HG03159 (cell line): ENCODE measurements at regions not wholly inside any gene's neighbourhood (a gene's known extent, or its start where the extent isn't known, plus 50 kb on each side); places are given as distances from the start of the nearest gene placed in this dataset.

ENCODE experiments used
- ATAC-seq: cut with Tn5 transposase; IDR thresholded peaks from one replicate; pipeline ENCODE4 v1.9.1; 2021; ENCODE audit warnings: mild to moderate bottlenecking, moderate library complexity; ENCODE audit not compliant: unreplicated experiment

DNA sequence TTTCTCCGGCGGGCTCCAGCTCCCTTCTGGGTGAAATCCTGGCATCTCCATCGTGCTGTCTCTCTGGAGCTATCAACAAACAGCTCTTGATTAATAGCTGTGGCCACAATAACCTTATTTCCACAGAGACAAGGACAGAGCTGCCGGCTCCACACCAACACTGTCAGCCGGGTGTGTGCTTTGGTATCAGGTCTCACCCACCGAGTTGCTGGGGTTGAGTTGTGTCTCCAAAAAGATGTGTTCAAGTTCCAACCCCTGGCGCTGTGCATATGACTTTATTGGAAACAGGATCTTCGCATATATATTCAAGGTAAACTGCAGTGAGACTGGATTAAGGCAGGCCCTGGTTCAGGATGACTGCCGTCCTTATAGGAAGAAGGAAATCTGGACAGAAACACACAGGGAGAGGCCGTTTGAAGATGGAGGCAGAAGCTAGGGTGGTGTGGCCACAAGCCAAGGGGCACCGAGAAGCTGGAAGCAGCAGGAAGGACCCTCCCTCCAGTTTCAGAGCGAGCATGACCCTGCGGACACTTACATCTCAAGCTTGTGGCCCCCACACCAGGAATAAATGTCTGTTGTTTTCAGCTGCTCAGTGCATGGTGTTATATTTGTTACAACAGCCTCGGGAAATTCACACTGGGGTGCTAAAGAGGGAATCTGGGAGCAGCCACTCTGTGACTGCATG lies 88.4 kb upstream of the TMPRSS2 start:
- ATAC-seq = no peak

GRCh38 chr21:41594268-41594667 lies 86.3 kb upstream of the TMPRSS2 start:
- ATAC-seq = no peak

- ATAC-seq = no peak
Observed at GRCh38 chr21:41593760-41594138, 85.8 kb upstream of the TMPRSS2 start.

DNA sequence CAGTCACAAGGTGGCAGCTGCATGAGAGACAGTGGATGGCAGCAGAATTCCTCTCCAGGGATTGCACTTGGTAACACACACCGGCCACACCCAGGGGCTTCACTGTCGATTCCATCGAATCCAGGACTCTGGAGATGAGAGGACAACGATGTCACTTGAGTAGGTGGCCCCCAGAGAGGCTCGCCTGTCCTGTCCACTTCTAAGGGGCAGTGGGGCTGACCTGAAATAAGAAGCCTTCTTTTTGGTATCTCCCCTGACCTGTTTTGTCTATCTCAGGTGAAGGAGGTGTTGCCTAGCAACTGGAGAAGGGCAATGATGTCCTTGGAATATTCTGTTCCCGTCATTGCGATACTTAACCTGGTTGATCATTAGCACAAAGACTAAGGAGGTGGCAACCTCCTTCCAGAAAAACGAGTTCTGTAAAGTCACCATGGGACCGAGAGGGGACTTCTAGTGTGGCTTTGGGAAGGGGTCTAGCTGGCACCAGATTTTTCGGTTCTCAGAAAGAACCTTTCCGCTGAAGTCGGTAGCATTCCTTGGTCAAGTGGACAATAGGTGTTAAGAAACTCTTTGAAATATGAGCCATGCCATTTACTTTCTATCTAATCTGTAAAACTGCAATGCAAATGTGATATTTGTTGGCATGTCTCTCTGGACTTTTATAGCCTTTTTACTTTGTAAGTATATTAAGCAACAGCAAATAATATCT lies 85.2 kb upstream of the TMPRSS2 start:
- no peak for ATAC-seq

GRCh38 chr21:41589620-41590175 lies 81.7 kb upstream of the TMPRSS2 start:
- ATAC-seq = no peak

GRCh38 chr21:41589131-41589530 lies 81.2 kb upstream of the TMPRSS2 start:
- no peak for ATAC-seq

GRCh38 chr21:41585199-41585994 lies 77.4 kb upstream of the TMPRSS2 start:
- no peak for ATAC-seq

DNA sequence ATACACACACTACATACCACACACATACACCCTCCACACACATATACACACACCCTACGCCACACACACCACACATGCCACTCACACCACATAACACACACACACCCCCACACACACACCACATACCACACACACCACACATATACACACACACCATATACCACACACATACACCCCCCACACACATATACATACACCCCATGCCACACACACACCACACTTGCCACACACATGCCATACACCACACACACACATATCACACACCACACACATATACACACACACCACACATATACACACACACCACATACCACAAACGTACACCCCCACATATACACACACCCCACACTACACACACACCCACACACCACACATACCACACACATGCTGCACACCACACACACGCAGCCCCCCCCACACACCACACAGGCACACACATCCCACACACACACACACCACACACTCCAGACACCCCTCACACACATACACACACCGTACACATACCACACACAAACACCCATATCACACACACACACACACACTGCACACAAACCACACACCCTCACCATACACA lies 76.7 kb upstream of the TMPRSS2 start:
- no peak for ATAC-seq

- no peak for ATAC-seq
Observed at GRCh38 chr21:41583274-41583790, 75.4 kb upstream of the TMPRSS2 start.

DNA sequence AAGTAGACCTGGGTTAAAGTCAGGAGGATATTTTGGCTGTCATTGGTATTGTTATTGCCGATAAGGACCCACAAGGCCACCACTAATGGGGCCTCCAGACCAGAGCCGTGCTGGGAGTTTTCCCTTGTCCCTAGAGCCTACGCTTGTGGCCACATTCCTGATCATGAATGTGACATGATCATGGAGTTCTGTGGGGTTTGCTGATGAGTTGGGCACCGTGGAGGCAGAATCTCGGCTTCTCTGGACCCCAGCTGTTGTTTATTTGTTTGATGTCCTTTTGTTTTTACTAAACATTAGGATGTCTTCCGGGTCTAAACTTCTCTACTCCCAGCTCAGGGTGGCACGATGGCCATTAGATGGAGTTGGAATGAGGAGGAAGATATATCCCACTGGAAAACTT lies 74.9 kb upstream of the TMPRSS2 start:
- ATAC-seq = no peak

DNA sequence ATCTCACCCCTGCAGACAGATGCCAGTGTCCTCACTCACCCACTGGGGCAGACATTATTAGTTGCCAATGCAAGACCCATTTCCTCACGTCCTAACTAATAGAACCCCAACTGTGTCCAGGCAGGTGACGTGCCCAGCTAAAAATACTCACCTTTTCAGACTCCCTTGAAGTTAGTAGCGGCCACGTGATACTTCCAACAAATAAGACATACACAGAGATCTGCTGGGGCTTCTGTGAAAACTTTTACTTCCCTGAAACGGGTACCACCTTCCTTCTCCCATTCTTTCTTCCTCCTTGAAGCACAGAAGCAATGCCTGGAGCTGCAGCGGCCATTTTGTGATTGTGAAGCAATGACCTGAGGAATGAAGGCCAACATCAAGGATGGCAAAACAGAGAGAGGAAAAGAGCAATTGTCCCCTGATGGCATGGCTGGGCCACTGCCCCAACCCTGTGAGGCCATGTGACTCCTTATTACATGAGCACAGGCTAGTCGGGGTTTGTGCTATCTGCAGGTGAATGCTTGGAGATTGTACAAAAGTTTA lies 74.4 kb upstream of the TMPRSS2 start:
- no peak for ATAC-seq

DNA sequence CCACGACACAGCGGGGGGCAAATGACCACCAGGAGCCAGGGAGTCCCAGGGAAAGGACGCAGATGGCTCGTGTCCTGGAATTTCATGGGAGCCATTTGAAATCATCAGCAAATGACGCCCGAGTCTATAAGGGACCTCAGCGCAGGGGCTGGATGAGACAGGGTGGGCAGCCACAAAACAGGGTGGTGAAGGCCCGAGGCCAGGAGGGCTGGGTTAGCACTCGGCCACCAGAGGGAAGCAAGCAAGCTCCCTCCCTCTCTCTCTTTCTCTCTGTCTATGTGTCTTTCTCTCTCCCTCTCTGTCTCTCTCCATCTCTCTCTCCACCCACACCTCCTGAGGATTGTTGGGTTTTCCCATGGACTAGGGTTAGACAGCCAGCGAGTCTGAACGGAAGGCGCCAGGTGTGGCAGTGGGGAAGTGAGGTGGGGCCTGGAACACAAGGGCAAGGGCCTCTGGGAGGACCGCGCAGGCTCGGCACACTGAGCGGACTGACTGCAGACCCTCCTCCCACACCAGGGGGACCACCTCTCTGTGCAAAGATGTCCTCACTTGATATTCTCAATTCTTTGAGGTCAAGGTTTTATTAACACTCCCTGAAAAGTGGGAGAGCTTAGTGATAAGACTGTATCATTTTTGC lies 73.8 kb upstream of the TMPRSS2 start:
- ATAC-seq = no peak

DNA sequence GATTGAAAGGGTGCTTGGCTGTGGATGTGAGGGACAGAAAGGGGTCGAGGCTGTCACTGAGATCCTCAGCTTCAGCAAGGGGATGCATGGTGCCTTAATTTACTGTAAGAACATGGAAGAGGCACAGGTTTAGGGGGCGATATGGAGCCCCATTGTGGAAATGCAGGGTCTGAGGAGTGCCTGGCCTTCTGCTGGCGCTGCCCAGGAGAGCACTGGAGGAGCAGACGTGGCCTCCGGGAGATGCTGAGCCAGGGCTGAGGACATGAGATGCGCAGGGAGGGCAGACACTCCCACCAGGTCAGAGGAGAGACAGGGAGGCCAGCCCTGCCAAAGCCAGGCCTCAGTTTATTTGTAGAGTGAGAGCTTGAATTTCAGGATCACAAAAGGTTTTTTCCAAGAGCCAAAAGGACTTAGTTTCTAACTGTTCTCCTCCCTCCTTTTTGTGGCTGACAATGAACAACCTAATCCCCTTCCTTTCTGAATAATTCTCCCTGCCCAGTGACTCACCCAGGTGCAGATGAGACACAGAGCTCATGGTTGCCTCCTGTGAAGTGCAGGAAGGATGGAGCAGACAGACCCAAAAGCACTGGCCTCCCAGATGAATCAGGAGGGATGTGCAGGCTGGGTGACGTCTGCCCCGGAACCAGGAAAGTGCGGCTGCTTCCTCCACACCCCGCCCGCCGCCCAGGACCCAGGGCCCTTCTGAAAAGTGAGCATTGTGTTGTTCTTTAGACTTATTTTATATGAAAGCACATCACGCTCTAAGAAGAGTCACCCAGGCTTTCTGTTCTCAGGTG lies 73.0 kb upstream of the TMPRSS2 start:
- ATAC-seq = no peak

DNA sequence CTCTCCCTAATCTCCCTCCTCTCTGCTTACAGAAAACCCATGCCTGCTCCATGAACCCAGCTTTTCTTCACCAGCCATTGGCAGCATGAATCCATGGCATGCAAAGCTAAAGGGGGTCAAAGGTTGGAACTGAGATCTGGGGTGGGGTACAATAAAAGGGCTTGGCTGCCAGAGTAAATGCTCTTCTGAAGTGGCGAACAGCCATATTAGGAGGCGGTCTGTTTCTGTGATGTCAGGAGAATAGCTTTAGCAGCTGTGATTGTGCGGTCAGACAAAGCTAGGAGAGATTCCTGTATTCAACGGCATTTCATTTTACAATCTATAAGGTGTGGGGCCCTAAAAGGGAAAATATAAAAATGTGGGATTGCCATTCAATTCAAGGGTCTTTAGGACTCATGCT lies 71.7 kb upstream of the TMPRSS2 start:
- no peak for ATAC-seq

DNA sequence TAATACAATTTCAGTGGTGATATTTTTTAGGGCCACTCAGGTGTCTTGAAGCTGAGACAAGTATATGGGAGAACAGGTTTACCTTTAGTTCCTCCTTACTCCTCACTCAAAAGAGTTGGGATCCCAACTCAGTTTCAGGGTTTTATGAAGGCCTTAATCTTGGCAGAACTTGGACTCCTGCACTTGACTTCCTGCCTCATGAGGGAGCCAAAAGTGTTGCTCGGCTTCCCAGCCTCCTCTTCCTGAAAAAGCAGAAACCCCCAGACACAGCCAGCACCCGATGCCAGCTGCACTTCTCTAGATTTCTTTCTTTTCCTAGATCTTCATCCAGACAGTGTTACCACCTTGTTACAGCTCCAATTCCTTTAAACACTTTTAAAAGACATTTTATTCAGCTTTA lies 70.8 kb upstream of the TMPRSS2 start:
- ATAC-seq = no peak

DNA sequence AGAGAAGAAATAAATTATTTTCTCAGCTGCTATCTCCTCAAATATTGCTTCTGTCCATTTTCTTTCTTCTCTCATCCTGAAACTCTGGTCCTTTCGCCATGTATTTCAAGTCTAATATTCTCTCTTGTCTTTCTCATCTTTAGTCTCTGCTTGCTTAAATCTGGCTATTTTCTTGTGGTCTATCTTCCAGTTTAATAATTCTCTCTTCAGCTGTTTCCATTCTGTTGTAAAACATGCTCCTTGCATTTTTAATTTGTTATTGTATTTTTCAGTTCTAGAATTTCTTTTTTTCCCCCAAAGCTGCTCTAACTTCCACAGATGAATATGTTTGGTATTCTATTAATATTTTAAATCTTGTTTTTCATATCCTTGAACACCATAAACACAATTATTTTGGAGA lies 70.1 kb upstream of the TMPRSS2 start:
- ATAC-seq = no peak

GRCh38 chr21:41576013-41576615 lies 68.2 kb upstream of the TMPRSS2 start:
- no peak for ATAC-seq

DNA sequence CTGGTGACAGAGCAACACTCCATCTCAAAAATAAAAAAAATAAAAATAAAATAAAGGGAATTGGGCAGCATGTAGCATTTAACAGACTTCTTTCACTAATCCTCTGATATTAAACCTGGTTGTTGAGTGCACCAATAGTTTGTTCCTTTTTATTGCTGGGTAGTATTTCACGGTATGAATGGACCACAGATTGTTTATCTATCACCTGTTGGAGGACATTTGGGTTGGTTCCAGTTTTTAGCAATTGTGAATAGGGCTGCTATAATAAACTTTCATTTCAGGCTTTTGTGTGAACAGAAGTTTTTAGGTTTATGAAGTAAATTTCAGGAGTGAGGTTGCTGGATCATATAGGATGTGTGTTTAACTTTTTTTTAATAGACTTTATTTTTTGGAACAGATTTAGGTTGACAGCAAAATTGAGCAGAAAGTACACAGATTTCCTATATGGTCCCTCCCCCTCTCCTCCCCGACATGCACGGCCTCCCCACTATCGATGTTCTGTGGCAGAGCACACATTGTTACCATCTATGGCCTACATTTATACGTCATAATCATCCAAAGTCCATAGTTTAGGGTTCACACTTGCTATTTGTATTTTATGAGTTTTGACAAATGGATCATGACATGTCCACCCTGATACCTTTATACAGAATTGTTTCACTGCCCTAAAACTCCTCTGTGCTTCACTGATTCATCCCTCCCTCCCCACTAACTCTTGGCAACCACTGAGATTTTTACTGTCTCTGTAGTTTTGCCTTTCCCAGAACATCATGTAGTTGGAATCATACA lies 66.1 kb upstream of the TMPRSS2 start:
- no peak for ATAC-seq
